ENCODE measurements at regions not wholly inside any gene's neighbourhood (a gene's known extent, or its start where the extent isn't known, plus 50 kb on each side); places are given as distances from the start of the nearest gene placed in this dataset.

- Histone ChIP-seq H3K27me3 (ENCODE audit: insufficient read depth, low read length) (no peaks in the 10 kb centered on the region), H4K5ac (ENCODE audit: insufficient read length, low read depth, low read length) (no peak overlapping the region), H3K4ac (ENCODE audit: low read depth, low read length) (no peak overlapping the region), H2BK12ac (ENCODE audit: insufficient read length, low read depth, low read length) (no peak overlapping the region), H2BK120ac (ENCODE audit: low read depth, low read length, poor library complexity, severe bottlenecking) (no peak overlapping the region), H2AFZ (ENCODE audit: low read length) (no peak overlapping the region), H3K14ac (ENCODE audit: insufficient read depth, low read length) (no peak overlapping the region), H3K23ac (ENCODE audit: insufficient read length, low read depth, low read length) (no peak overlapping the region), H3K18ac (ENCODE audit: insufficient read length, low read depth, low read length) (no peak overlapping the region), H4K20me1 (ENCODE audit: control insufficient read depth, insufficient read depth, insufficient read length) (no peaks in the 10 kb centered on the region), H2BK20ac (ENCODE audit: low read depth, low read length, poor library complexity, severe bottlenecking) (no peak overlapping the region), H4K91ac (ENCODE audit: insufficient read length, low read depth, low read length) (no peak overlapping the region), H2BK15ac (ENCODE audit: low read depth, low read length) (no peak overlapping the region), H3K56ac (ENCODE audit: insufficient read length, low read depth, low read length) (no peak overlapping the region), H4K8ac (replicated peaks; ENCODE audit: insufficient read length, low read depth, low read length) (no peak overlapping the region), H3K4me1 (ENCODE audit: insufficient read depth, low read length) (no peaks in the 10 kb centered on the region), H3K79me2 (ENCODE audit: insufficient read depth, low read length) (no peaks in the 10 kb centered on the region), H3K9me3 (ENCODE audit: control insufficient read depth, low read depth, low read length) (no peaks in the 10 kb centered on the region), H3K79me1 (ENCODE audit: insufficient read depth, low read depth, low read length, poor library complexity, severe bottlenecking) (no peaks in the 10 kb centered on the region), H3K27ac (ENCODE audit: insufficient read length, low read depth, low read length) (no peak overlapping the region), H3T11ph (ENCODE audit: low read length) (no peak overlapping the region), H3K23me2 (ENCODE audit: insufficient read length, low read depth, low read length, poor library complexity, severe bottlenecking) (no peaks in the 10 kb centered on the region), H2BK5ac (ENCODE audit: insufficient read length, low read length) (no peak overlapping the region), H3K4me2 (ENCODE audit: insufficient read depth, insufficient read length, low read length) (no peak overlapping the region), H2AK5ac (ENCODE audit: insufficient read length, low read length) (no peak overlapping the region), H3K9ac (ENCODE audit: extremely low read depth, insufficient read length, low read length) (no peak overlapping the region)
- Mint-ChIP-seq H3K36me3 (ENCODE audit: insufficient read depth in 1 of 3, low read depth in 3 of 3) (no peaks in the 10 kb centered on the region), H3K27ac (no peak overlapping the region), H3K4me1 (peaks cover 4 to 6% of the 10 kb centered on the region in 2 experiments; a peak in 3 of 4 replicates), H3K4me3 (no peak overlapping the region), H3K9me3 (no peaks in the 10 kb centered on the region; a peak in 1 of 5 replicates), H3K27me3 (ENCODE audit: low read depth) (no peaks in the 10 kb centered on the region)
- no peak for TF ChIP-seq CTCF (conservative IDR thresholded peaks at IDR 0.05)
- DNase-seq: no peak
- no CpG with 5 or more reads among the region's 2 CpGs for WGBS (ENCODE audit: extremely low coverage, insufficient read length, low lambda C conversion rate)
These were observed 243.2 kb downstream of the TRIB2 start for GRCh38 chr2:12959935-12960334.
